NCI-H1694 (cell line): ENCODE measurements at regions not wholly inside any gene's neighbourhood (a gene's known extent, or its start where the extent isn't known, plus 50 kb on each side); places are given as distances from the start of the nearest gene placed in this dataset.
"Not testable (repeated sequence)": the region's sequence is repeated elsewhere in the genome, so short reads cannot be mapped to it uniquely, and the experiment has no call there.

Source experiments
- DNase-seq: peaks from one replicate; lab custom pipeline; 2025; lab: John Stamatoyannopoulos, UW

GRCh38 chr4:162469977-162470376 is 306.2 kb upstream of the FSTL5 start:
- no peak for DNase-seq

DNA sequence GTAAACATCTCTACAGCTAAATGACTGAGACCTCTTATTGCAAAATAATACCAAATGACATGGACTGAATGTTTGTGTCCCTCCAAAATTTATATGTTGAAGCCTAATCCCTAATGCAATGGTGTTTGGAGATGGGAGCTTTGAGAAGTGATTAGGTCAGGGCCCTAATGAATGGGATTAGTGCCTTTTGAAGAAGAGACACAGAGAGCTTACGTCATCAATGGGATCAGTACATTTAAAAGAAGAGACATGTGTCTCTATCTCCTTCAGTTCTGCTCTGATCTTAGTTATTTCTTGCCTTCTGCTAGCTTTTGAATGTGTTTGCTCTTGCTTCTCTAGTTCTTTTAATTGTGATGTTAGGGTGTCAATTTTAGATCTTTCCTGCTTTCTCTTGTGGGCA is 301.6 kb upstream of the FSTL5 start:
- not testable (repeated sequence) for DNase-seq

- DNase-seq, result no peak
Observed at GRCh38 chr4:162461952-162462351, 298.2 kb upstream of the FSTL5 start.

DNA sequence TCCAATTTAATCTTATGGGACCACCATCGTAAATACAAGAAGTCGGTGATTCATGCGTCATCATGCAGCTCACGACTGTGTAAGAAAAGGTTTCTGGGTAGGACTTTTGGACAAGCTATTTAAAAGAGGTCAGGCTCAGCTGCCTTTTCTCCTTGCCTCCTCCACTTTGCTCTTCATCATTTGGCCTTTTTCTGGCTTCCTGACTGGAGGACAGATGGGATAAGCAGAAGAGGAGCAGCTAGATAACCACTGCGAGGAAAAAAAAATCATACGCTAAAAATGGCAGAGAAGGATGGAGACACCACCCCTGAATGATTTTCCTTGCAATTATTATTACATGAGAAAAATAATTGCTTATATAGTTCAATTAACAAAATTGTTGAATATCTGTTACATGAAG is 294.3 kb upstream of the FSTL5 start:
- DNase-seq, result no peak

DNA sequence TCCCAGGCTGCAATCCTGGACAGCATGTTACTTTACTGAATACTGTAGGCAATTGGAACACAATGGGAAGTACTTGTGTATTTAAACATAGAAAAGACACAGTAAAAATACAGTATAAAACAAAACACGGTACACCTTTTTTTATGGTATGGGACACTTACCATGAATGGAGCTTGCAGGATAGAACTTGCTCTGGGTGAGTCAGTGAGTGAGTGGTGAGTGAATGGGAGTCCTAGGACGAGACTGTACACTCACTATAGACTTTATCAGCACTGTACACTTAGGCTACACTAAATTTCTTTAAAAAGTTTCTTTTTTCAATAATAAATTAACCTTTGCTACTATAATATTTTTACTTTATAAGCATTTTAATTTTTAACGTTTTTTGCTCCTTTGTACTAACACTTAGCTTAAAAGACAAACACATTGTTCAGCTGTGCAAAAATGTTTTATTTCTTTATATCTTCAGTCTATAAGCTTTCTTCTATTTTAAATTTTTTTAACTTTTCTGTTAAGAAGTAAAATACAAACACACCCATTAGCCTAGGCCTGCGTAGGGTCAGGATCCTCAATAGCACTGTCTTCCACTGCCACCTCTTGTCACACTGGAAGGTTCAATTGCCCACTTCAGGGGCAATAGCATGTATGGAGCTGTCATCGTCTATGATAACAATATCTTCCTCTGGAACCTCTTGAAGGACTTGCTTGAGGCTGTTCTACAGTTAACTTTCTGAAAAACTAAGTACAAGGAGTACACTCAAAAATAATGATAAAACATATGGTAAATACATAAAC is 293.5 kb upstream of the FSTL5 start:
- DNase-seq, result no peak

DNA sequence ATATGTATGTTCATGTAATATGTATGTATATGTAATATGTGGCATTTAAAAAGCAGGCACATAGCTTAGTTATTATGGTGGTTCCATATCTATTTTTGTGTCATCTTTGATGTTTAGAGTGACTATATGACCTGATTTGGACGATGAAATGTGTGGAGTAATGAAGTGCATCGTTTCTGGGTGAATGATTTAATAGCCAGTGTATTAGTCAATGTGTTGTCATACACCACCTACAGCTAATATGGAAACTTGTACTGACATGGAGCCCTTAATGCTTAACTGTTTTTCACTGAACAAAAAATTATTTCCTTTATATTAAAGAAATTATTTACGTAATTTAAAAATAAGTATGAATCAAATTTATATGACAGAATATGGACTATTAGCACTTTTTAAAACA is 292.3 kb upstream of the FSTL5 start:
- DNase-seq, result no peak

DNA sequence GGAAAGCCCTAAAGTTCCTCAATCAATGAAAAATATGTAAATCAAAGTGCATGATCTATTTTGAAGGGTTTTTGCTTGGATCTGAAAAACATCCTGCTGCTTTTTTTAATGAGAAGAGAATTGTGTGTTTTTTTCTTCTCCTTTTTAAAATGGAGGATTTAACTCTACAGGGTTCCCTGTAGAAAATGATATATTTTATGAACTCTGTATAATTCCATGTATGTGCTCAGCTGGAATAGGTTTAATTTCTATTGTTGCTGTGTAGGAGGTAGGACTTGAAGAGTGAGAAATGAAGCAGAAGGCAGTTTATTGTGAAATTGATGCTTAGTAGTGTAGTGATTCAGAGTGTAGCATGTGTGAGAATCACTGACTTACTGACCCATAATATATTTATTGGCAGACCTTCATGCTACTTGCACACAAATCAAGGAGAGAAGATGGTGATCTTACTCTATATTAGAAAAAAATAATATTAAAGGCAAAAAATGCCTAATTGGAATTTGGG is 286.8 kb upstream of the FSTL5 start:
- DNase-seq, result no peak

DNA sequence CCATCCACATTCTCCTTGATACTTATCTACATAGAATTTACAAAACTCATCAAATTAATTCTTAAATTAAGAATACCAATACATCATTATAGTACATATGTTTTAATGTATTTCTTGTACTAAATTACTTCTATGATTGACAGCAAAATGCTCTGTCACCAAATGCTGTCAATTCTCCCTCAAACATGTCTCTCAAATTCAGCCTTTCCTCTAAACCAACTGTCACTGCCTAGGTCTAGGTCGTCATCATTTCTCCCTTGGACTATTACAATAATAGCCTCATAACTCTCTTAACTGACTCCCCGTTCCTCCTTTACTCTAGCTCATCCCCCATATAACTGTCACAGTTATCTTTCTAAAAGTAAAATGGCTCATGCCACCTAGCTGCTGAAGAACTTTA is 279.7 kb upstream of the FSTL5 start:
- no peak for DNase-seq

DNA sequence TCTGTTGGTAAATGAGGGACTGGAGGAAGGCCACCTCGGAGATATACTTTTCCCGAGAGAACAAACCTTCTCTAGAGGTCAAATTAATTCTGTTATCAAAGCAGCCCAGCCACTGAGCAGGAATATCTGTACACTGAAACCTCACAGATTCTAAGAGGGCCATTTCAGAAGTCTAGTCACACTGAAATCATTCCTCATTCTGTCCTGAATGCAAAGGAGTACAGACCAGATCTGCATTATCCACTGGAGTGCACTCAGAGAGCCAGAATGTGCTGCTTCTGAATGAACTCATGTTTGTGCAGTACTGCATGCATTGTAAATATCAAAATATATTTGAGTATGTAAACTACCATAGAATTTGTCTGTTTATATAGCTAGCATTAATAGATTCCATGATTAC is 278.3 kb upstream of the FSTL5 start:
- DNase-seq, result no peak

- no peak for DNase-seq
Observed at GRCh38 chr4:162422312-162422711, 258.5 kb upstream of the FSTL5 start.

- no peak for DNase-seq
Observed at GRCh38 chr4:162410854-162411253, 247.1 kb upstream of the FSTL5 start.

DNA sequence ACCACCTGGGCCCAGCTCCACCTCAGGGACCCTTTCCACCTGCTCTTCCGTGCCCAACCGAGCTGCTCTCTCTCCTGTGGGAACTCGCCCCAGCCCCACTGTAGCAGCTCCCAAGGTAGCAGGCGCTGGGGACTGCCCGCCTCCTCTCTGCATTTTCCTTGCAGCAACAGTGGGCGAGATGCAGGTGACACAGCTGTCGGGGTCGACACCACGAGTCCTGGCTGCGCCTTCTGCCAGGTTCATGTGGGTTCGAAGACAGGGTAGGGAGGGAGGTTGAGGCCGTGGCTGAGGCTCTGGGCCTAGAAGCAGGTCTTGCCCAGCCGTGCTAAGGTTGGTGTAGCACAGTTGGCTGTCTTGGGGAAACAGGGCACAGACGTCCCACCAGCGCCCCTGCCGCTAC is 245.2 kb upstream of the FSTL5 start:
- DNase-seq, result no peak

DNA sequence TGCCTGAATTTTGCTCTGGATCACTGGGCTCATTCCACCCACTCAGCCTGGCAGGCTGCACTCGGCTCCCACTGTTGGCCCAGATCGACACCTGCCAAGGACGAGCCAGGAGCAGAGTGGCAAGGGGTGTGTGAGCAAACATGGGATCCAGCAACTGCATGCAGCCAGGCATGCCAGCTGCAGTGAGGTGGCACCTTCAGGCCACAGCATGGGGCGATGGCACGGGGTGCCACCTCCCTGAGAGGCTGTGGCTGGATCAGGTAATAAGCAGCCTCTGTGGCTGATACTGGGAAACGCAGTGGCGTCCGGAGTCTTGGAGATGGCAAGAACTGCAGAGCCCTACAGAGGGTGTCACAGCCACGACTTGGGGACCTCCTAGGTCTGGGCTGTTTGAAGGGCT is 244.5 kb upstream of the FSTL5 start:
- DNase-seq, result no peak

DNA sequence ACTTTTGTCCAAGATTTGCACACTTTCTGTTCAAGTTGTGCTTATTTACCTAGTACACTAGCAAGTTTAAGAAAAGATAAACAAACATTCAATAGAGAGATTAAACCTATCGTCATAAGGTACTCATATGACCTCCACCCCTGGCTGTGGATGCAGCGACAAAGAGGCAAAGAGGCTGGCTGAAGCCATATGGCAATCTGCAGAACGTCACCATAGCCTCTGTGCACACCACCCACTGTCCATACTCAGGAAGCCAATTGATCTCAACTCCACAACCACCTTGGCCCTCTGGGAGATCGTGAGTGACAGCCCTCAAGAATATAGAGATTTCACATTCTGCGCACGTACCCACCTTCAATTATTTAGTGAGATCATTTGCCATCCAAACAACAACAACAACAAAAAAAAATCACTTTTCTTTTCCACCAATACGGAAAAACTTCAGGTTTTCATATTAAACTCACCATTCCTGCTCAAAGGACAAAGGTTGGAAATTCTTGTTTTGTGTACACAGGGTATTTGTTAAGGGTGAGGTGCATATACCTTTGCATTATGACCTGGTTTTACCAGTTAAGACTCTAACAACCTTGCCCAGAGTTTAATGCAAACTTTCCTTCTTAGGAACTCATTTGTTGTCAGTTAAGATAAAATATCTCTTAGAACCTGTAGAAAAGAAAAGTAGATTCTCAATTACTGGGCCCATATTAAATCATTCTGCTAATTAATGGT is 243.0 kb upstream of the FSTL5 start:
- DNase-seq, result no peak

DNA sequence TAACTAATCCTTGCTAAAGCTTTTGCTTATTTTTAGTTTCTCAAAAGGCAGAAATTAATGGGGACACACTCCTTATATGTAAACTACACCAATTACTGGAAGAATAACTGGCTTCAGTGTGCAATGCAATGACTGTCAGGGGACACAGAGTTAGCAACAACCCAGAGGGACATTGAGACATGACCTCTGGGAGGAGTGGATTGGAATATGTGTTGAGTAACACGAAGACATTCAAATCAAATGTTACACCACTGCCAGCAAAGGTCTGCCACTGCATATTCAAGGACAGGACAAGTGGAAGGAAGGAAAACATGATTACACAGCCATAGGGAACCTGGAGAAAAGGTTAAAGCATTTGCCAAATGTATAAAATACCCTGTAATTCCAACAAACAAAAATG is 240.1 kb upstream of the FSTL5 start:
- DNase-seq, result no peak

GRCh38 chr4:162403419-162403818 is 239.6 kb upstream of the FSTL5 start:
- no peak for DNase-seq

GRCh38 chr4:162401021-162401420 is 237.2 kb upstream of the FSTL5 start:
- DNase-seq, result no peak

DNA sequence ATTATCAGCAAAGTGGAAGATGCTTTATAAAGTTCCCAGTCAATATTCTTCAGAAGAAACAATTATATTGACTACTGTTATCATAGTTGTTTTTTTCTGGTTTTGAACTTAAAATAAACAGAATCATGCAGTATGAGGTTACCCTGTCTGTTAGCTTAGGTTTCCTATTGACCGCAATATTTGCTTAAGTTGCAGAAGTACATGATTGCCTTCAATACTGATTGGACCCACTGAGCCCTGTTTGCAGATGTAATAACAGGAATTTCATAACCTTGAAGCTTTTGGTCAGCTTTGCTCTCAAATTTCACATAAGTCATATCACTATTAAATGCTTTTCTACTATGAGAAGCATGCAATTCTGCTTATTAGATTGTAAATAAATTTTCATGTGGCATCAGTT is 229.1 kb upstream of the FSTL5 start:
- no peak for DNase-seq

- DNase-seq, result no peak
Observed at GRCh38 chr4:162366146-162366545, 202.3 kb upstream of the FSTL5 start.

DNA sequence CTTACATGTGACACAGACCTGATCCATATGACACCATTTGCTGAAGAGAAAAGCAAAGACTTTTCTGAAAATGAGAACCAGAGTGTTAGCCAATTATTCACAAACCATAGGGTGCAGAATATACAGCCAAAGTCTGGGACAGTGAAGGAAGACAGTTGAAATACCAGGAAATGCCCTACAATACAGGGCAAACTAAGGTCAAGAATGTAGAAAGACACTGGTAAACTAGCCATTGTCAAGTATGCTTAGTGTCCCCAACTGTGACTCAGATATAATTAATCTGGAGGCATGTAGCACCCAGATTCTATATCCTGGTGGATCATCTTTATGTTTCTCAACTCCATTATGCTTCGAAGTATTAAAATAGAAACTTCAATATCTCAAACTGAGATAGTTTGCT is 200.9 kb upstream of the FSTL5 start:
- DNase-seq, result no peak

DNA sequence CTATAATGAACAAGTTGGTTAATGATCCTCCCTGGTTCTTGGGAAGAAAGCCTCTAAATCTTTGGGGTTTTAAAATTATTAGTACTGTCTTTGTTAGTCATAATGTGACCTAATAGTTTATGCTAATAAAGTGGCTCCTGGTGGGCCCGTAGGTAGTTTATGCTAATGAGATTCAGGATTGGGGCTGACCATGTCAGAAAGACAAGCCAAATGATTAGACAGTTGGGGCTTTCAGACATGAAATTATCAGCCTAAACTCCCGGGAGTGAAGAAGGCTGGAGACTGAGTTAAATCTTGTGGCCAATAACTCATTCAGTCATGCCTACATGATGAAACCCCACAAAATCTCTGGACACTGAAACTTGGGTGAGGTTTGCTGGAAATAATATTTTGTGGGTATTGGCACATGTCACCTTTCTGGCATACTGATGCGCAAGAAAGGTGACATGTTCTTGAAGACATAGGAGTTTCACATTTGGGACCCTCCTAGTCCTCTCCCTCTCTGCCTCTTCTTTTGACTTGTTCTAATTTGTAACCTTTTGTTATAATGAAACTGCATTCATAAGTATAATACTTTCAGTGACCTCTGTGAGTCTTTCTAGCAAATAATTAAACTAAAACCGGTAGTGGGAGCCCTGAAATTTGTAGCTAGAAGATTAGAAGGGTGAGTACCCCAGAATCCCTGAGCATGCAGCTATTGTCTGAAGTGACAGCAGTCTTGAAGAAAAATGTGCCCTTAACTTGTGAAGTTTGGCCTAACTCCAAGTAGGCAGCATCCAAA is 196.8 kb upstream of the FSTL5 start:
- DNase-seq, result no peak

GRCh38 chr4:162356181-162356580 is 192.4 kb upstream of the FSTL5 start:
- no peak for DNase-seq
